ENCODE measurements at regions not wholly inside any gene's neighbourhood (a gene's known extent, or its start where the extent isn't known, plus 50 kb on each side); places are given as distances from the start of the nearest gene placed in this dataset.

DNA sequence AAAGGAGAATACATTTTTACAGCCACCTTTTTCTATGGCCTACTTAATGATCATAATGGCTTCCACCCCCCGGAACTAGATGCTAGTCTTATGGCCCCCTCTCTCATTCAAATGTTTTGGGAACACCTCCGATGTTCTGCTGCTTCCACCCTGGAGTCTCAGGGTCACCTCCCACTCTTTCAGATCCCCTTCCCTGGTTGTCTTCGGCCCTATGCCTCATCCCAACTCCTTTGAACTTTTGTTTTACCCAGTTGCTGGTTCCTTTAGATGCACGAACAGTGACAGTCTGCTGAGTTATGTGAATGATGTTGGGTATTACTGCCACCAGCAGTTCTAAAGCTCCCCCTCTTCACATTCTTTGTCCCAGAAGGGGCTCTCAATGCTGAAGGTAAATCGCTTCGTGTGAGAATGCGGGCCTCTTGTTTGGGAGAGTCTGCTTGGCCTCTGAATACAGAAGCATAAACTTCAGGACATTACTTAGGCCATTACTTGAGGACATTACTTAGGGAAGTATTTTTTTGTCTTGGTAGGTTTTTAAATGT, 309.1 kb downstream of the SOX4 start:
- no peaks in the 10 kb centered on the region for H3K9me3 ChIP-seq (ENCODE audit: control insufficient read depth in 4 of 4, low read length in 3 of 4)
- WGBS = 86% methylated on average over 7 of the region's 7 CpGs
- TF ChIP-seq HNF4G (IDR thresholded peaks at IDR 0.05) = no peak
- TF ChIP-seq TAF1 (conservative IDR thresholded peaks at IDR 0.05) = no peak
- no peak for TF ChIP-seq YY1 (IDR thresholded peaks at IDR 0.05)
- no peak for TF ChIP-seq ZBTB33 (IDR thresholded peaks at IDR 0.05)
- no peak for TF ChIP-seq REST (IDR thresholded peaks at IDR 0.05)
- no peak for TF ChIP-seq SP1 (IDR thresholded peaks at IDR 0.05)
- H3K4me1 ChIP-seq (ENCODE audit: control insufficient read depth in 4 of 4, insufficient read depth in 4 of 4, low read length in 3 of 4) = no peaks in the 10 kb centered on the region
- H3K36me3 ChIP-seq (ENCODE audit: control insufficient read depth in 4 of 4, insufficient read depth in 3 of 4, low read depth in 1 of 4, low read length in 3 of 4) = no peaks in the 10 kb centered on the region
- no peak for DNase-seq (ENCODE audit: low spot score)
- H3K4me3 ChIP-seq (ENCODE audit: low read depth in 1 of 3, low read length in 3 of 3) = no peak overlapping the region
- H3K27ac ChIP-seq (ENCODE audit: low read depth in 1 of 2, low read length in 2 of 2) = no peak overlapping the region
- H3K9ac ChIP-seq (ENCODE audit: low read depth in 1 of 2, low read length in 2 of 2) = no peak overlapping the region
- H3K27me3 ChIP-seq (ENCODE audit: control insufficient read depth in 4 of 4, insufficient read depth in 4 of 4, low read length in 3 of 4) = peaks cover 0 to 2% (median 0%) of the 10 kb centered on the region in 4 donors

GRCh38 chr6:21905531-21905930, 312.0 kb downstream of the SOX4 start:
- H3K27me3 ChIP-seq (ENCODE audit: control insufficient read depth in 4 of 4, insufficient read depth in 4 of 4, low read length in 3 of 4) = peaks cover 0 to 2% (median 0%) of the 10 kb centered on the region in 4 donors
- H3K9ac ChIP-seq (ENCODE audit: low read depth in 1 of 2, low read length in 2 of 2) = no peak overlapping the region
- H3K4me3 ChIP-seq (ENCODE audit: low read depth in 1 of 3, low read length in 3 of 3) = no peak overlapping the region
- no peaks in the 10 kb centered on the region for H3K9me3 ChIP-seq (ENCODE audit: control insufficient read depth in 4 of 4, low read length in 3 of 4)
- no peaks in the 10 kb centered on the region for H3K36me3 ChIP-seq (ENCODE audit: control insufficient read depth in 4 of 4, insufficient read depth in 3 of 4, low read depth in 1 of 4, low read length in 3 of 4)
- no peak overlapping the region for H3K27ac ChIP-seq (ENCODE audit: low read depth in 1 of 2, low read length in 2 of 2)
- DNase-seq (ENCODE audit: low spot score) = no peak
- TF ChIP-seq ZBTB33 (IDR thresholded peaks at IDR 0.05) = no peak
- TF ChIP-seq, protein P1, sequence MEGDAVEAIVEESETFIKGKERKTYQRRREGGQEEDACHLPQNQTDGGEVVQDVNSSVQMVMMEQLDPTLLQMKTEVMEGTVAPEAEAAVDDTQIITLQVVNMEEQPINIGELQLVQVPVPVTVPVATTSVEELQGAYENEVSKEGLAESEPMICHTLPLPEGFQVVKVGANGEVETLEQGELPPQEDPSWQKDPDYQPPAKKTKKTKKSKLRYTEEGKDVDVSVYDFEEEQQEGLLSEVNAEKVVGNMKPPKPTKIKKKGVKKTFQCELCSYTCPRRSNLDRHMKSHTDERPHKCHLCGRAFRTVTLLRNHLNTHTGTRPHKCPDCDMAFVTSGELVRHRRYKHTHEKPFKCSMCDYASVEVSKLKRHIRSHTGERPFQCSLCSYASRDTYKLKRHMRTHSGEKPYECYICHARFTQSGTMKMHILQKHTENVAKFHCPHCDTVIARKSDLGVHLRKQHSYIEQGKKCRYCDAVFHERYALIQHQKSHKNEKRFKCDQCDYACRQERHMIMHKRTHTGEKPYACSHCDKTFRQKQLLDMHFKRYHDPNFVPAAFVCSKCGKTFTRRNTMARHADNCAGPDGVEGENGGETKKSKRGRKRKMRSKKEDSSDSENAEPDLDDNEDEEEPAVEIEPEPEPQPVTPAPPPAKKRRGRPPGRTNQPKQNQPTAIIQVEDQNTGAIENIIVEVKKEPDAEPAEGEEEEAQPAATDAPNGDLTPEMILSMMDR (IDR thresholded peaks at IDR 0.05; ENCODE audit: low read depth, low read length, missing input control) = no peak
- TF ChIP-seq, protein P2, sequence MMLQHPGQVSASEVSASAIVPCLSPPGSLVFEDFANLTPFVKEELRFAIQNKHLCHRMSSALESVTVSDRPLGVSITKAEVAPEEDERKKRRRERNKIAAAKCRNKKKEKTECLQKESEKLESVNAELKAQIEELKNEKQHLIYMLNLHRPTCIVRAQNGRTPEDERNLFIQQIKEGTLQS (IDR thresholded peaks at IDR 0.05) = no peak
- WGBS = 76% methylated on average over 2 of the region's 2 CpGs
- no peaks in the 10 kb centered on the region for H3K4me1 ChIP-seq (ENCODE audit: control insufficient read depth in 4 of 4, insufficient read depth in 4 of 4, low read length in 3 of 4)
